GM12878 (cell line): ENCODE measurements at regions not wholly inside any gene's neighbourhood (a gene's known extent, or its start where the extent isn't known, plus 50 kb on each side); places are given as distances from the start of the nearest gene placed in this dataset.

Experiments
- ATAC-seq: fragments of 200-7000 bp; cut with Tn5 transposase; 3 replicates; pipeline ENCODE4 v1.9.1; 2020; ENCODE audit warnings: mild to moderate bottlenecking, moderate library complexity
- BruUV-seq: library from RNA; stranded (reverse); fragments of 400-500 nt; replicated peaks from 2 replicates; lab custom pipeline; 2021; lab: Mats Ljungman, UMichigan
- CTCF ChIA-PET: fragments of 300-600 bp; sonication (Branson Sonifier 250); formaldehyde crosslinking; extraction: SDS; loops from one replicate; lab custom pipeline; 2021; ENCODE audit warnings: inconsistent platforms; lab: Yijun Ruan, JAX
- POLR2A ChIA-PET: fragments of 350-600 bp; formaldehyde crosslinking; extraction: SDS; loops from one replicate; lab custom pipeline; 2021; ENCODE audit warnings: inconsistent platforms; lab: Charles Lee
- RAD21 ChIA-PET: fragments of 300-600 bp; sonication (Branson Sonifier 250); formaldehyde crosslinking; loops from one replicate; lab custom pipeline; 2023; ENCODE audit warnings: antibody characterized with exemption; ENCODE audit not compliant: unreplicated experiment; lab: Charles Lee
- SMC1A ChIA-PET: fragments of 300-600 bp; sonication (Branson Sonifier 250); formaldehyde crosslinking; loops from one replicate; lab custom pipeline; 2023; ENCODE audit not compliant: unreplicated experiment, uncharacterized antibody; lab: Charles Lee
- DNase-seq: peaks from one replicate; pipeline ENCODE4 v3.0.0-alpha.2; 2011; ENCODE audit warnings: low read depth, low spot score
- FAIRE-seq: peaks from 3 replicates; lab custom pipeline; 2011; peaks lifted over from hg19 to GRCh38; lab: Jason Lieb, UNC
- H2AFZ ChIP-seq: 2 replicates; pipeline ENCODE4 v1.6.0; 2011; ENCODE audit warnings: low read depth, low read length, control low read depth; ENCODE audit not compliant: control insufficient read depth
- H3K27ac ChIP-seq: 2 replicates; pipeline ENCODE4 v1.5.1; 2011; ENCODE audit warnings: control low read depth; ENCODE audit not compliant: control insufficient read depth, insufficient read depth
- H3K27me3 ChIP-seq, 2 experiments: replicated peaks in 1 of 2; 2 replicates each; pipeline versions ENCODE4 v1.6.0 to v1.6.1; 2011; ENCODE audit warnings: low read length in 1 of 2; ENCODE audit not compliant: control insufficient read depth in 2 of 2, insufficient read depth in 2 of 2
- H3K36me3 ChIP-seq, 2 experiments: 2 replicates each; pipeline ENCODE4 v1.5.1; 2011; ENCODE audit warnings: low read length in 1 of 2; ENCODE audit not compliant: control insufficient read depth in 2 of 2, insufficient read depth in 2 of 2
- H3K4me1 ChIP-seq: 2 replicates; pipeline ENCODE4 v1.6.1; 2011; ENCODE audit warnings: mild to moderate bottlenecking, low read length, moderate library complexity, mixed read lengths; ENCODE audit not compliant: control insufficient read depth, insufficient read depth
- H3K4me2 ChIP-seq: 2 replicates; pipeline ENCODE4 v1.6.0; 2011; ENCODE audit warnings: control low read depth; ENCODE audit not compliant: control insufficient read depth, insufficient read depth
- H3K4me3 ChIP-seq: fragments of 200-600 bp; sonication (generic); 2 replicates; pipeline ENCODE4 v1.5.1; 2016
- H3K79me2 ChIP-seq: 2 replicates; pipeline ENCODE4 v1.6.0; 2011; ENCODE audit warnings: low read length; ENCODE audit not compliant: control insufficient read depth, insufficient read depth
- H3K9ac ChIP-seq: 2 replicates; pipeline ENCODE4 v1.8.0; 2011; ENCODE audit warnings: low read length, control low read depth, mixed read lengths; ENCODE audit not compliant: control insufficient read depth, insufficient read depth
- H3K9me3 ChIP-seq: replicated peaks from 3 replicates; pipeline ENCODE4 v1.5.1; 2011; ENCODE audit warnings: mild to moderate bottlenecking, low read length; ENCODE audit not compliant: control insufficient read depth, insufficient read depth
- H4K20me1 ChIP-seq: 2 replicates; pipeline ENCODE4 v1.6.0; 2011; ENCODE audit not compliant: control insufficient read depth, insufficient read depth
- BACH1 ChIP-seq: fragments of 450-650 bp; IDR thresholded peaks from 2 replicates; pipeline ENCODE4 v1.6.1; 2017; ENCODE audit warnings: mild to moderate bottlenecking, borderline replicate concordance
- CBX3 ChIP-seq: fragments of 200-600 bp; sonication (generic); IDR thresholded peaks from 2 replicates; pipeline ENCODE4 v1.6.1; 2016; ENCODE audit warnings: low read depth, borderline replicate concordance
- JUNB ChIP-seq: IDR thresholded peaks from 2 replicates; pipeline ENCODE4 v1.6.1; 2016; ENCODE audit warnings: antibody characterized with exemption, mild to moderate bottlenecking
- MEF2A ChIP-seq: IDR thresholded peaks from 2 replicates; pipeline ENCODE4 v1.6.1; 2011; ENCODE audit warnings: low read depth, mild to moderate bottlenecking, low read length, moderate library complexity; ENCODE audit not compliant: insufficient read depth
- MLLT1 ChIP-seq: fragments of 450-650 bp; IDR thresholded peaks from 2 replicates; pipeline ENCODE4 v1.6.1; 2016; ENCODE audit warnings: mild to moderate bottlenecking
- MTA2 ChIP-seq: fragments of 450-650 bp; IDR thresholded peaks from 2 replicates; pipeline ENCODE4 v1.6.1; 2016; ENCODE audit warnings: low read depth, mild to moderate bottlenecking, moderate library complexity
- PAX8 ChIP-seq: fragments of 450-650 bp; IDR thresholded peaks from 2 replicates; pipeline ENCODE4 v1.6.1; 2017; ENCODE audit warnings: mild to moderate bottlenecking, moderate library complexity
- SIN3A ChIP-seq: IDR thresholded peaks from 2 replicates; pipeline ENCODE4 v1.6.1; 2012; ENCODE audit warnings: low read depth, low read length, improper control_type of control experiment
- SMAD1 ChIP-seq: fragments of 450-650 bp; IDR thresholded peaks from 2 replicates; pipeline ENCODE4 v1.6.1; 2018; ENCODE audit warnings: mild to moderate bottlenecking, low read depth; ENCODE audit not compliant: partially characterized antibody
- SMAD5 ChIP-seq: IDR thresholded peaks from 2 replicates; pipeline ENCODE4 v1.6.1; 2016; ENCODE audit warnings: antibody characterized with exemption, low read depth
- ZBED1 ChIP-seq: IDR thresholded peaks from 2 replicates; pipeline ENCODE4 v1.6.1; 2016; ENCODE audit warnings: borderline replicate concordance
- ZNF207 ChIP-seq: fragments of 450-650 bp; IDR thresholded peaks from 2 replicates; pipeline ENCODE4 v1.6.1; 2014; ENCODE audit warnings: antibody characterized with exemption, mild to moderate bottlenecking, borderline replicate concordance
- ZNF24 ChIP-seq: fragments of 450-650 bp; IDR thresholded peaks from 2 replicates; pipeline ENCODE4 v1.6.1; 2017; ENCODE audit warnings: antibody characterized with exemption, mild to moderate bottlenecking
- WGBS: methylation state at CpG from one replicate; pipeline ENCODE4 v1.1.6; 2016; ENCODE audit warnings: low lambda C conversion rate; ENCODE audit not compliant: insufficient replicate concordance, insufficient coverage; ENCODE audit errors: missing lambda C conversion rate; 5-methylcytosine and 5-hydroxymethylcytosine counted together
- in situ Hi-C: fragments of 300-500 bp; cut with MboI; formaldehyde crosslinking; loops from 9 replicates; pipeline ENCODE4 v1.14.3; 2018; ENCODE audit warnings: mixed read lengths
- intact Hi-C: fragments of 100-400 bp; cut with micrococcal nuclease; formaldehyde crosslinking; loops from one replicate; pipeline ENCODE4 v1.14.2; 2022; ENCODE audit not compliant: unreplicated experiment

GRCh38 chr6:23535101-23535500 is 590.9 kb upstream of the NRSN1 start:
- Histone ChIP-seq H4K20me1 (no peaks in the 10 kb centered on the region), H3K9me3 (no peaks in the 10 kb centered on the region), H3K27ac (no peak overlapping the region), H3K79me2 (no peaks in the 10 kb centered on the region), H3K27me3 (no peaks in the 10 kb centered on the region), H3K4me3 (no peak overlapping the region), H2AFZ (no peak overlapping the region), H3K4me1 (no peaks in the 10 kb centered on the region), H3K36me3 (no peaks in the 10 kb centered on the region), H3K9ac (no peak overlapping the region), H3K4me2 (no peak overlapping the region)
- ChIA-PET CTCF (no interaction called here), POLR2A (no interaction called here), RAD21 (interaction anchor here (1.3 kb wide), 1 partner anchor 9 kb away, joined by 3 read pairs; no protein-coding TSS in a partner anchor), SMC1A (interaction anchor here (0.9 kb wide), 1 partner anchor 14 kb away, joined by 4 read pairs; no protein-coding TSS in a partner anchor)
- in situ Hi-C loops (no loop called here), intact Hi-C loops (no loop called here)
- no TSS peak for BruUV-seq
- no peak for ATAC-seq
- 44% methylated on average over 2 of the region's 2 CpGs for WGBS
- TF ChIP-seq MTA2: no peak
- TF ChIP-seq BACH1: no peak
- no peak for TF ChIP-seq SMAD5
- no peak for TF ChIP-seq MEF2A
- no peak for TF ChIP-seq PAX8
- TF ChIP-seq JUNB: no peak
- no peak for TF ChIP-seq ZBED1
- no peak for TF ChIP-seq MLLT1
- TF ChIP-seq SIN3A: no peak
- TF ChIP-seq ZNF24: no peak
- TF ChIP-seq ZNF207: no peak
- TF ChIP-seq SMAD1: no peak
- no peak for TF ChIP-seq CBX3
- no peak for DNase-seq
- no peak for FAIRE-seq
